ENCODE measurements at regions not wholly inside any gene's neighbourhood (a gene's known extent, or its start where the extent isn't known, plus 50 kb on each side); places are given as distances from the start of the nearest gene placed in this dataset.

- TF ChIP-seq EP300 (IDR thresholded peaks at IDR 0.05) (no peak), POLR2AphosphoS5 (IDR thresholded peaks at IDR 0.05) (no peak)
These were observed 209.9 kb upstream of the DMRT1 start for GRCh38 chr9:631596-631995.
